ENCODE measurements at regions not wholly inside any gene's neighbourhood (a gene's known extent, or its start where the extent isn't known, plus 50 kb on each side); places are given as distances from the start of the nearest gene placed in this dataset.
A peak's percentile ranks its signal among the peaks of the same experiment; 100 is the strongest.

- no peak for DNase-seq
These were observed 214.0 kb downstream of the ZC3H11B start for GRCh38 chr1:219398815-219399396.

GRCh38 chr1:219397511-219397910, 215.4 kb downstream of the ZC3H11B start:
- no peak for DNase-seq

GRCh38 chr1:219391297-219391696, 217.6 kb downstream of the LYPLAL1 start:
- DNase-seq: no peak

- DNase-seq: no peak
These were observed 213.5 kb downstream of the LYPLAL1 start for GRCh38 chr1:219387211-219387610.

GRCh38 chr1:219385787-219386427, 212.2 kb downstream of the LYPLAL1 start:
- DNase-seq: peak; percentile 52

GRCh38 chr1:219383281-219383680, 209.6 kb downstream of the LYPLAL1 start:
- DNase-seq: no peak

- no peak for DNase-seq
These were observed 207.7 kb downstream of the LYPLAL1 start for GRCh38 chr1:219381396-219381795.

GRCh38 chr1:219380463-219380862, 206.8 kb downstream of the LYPLAL1 start:
- DNase-seq: no peak

GRCh38 chr1:219379691-219380090, 206.0 kb downstream of the LYPLAL1 start:
- DNase-seq: no peak

GRCh38 chr1:219374636-219375035, 201.0 kb downstream of the LYPLAL1 start:
- no peak for DNase-seq

GRCh38 chr1:219374046-219374566, 200.4 kb downstream of the LYPLAL1 start:
- DNase-seq: no peak

- no peak for DNase-seq
These were observed 199.9 kb downstream of the LYPLAL1 start for GRCh38 chr1:219373616-219373935.

- no peak for DNase-seq
These were observed 199.4 kb downstream of the LYPLAL1 start for GRCh38 chr1:219372916-219373615.

GRCh38 chr1:219371471-219371870, 197.8 kb downstream of the LYPLAL1 start:
- DNase-seq: no peak

- DNase-seq: no peak
These were observed 193.8 kb downstream of the LYPLAL1 start for GRCh38 chr1:219367496-219367895.

GRCh38 chr1:219365451-219365850, 191.8 kb downstream of the LYPLAL1 start:
- DNase-seq: no peak

GRCh38 chr1:219362702-219363101, 189.0 kb downstream of the LYPLAL1 start:
- no peak for DNase-seq

- DNase-seq: peak; percentile 7
These were observed 185.4 kb downstream of the LYPLAL1 start for GRCh38 chr1:219359126-219359525.

- DNase-seq: no peak
These were observed 184.4 kb downstream of the LYPLAL1 start for GRCh38 chr1:219358080-219358479.

- DNase-seq: no peak
These were observed 181.3 kb downstream of the LYPLAL1 start for GRCh38 chr1:219354962-219355361.

- DNase-seq: no peak
These were observed 179.4 kb downstream of the LYPLAL1 start for GRCh38 chr1:219352961-219353651.

- DNase-seq: peak; percentile 48
These were observed 176.7 kb downstream of the LYPLAL1 start for GRCh38 chr1:219350172-219350931.

Data from tongue (tissue), 1 donor.